NCI-H748 treated with DMSO at 0.1 percent for 48 hours (cell line): ENCODE measurements at regions not wholly inside any gene's neighbourhood (a gene's known extent, or its start where the extent isn't known, plus 50 kb on each side); places are given as distances from the start of the nearest gene placed in this dataset.
A peak's percentile ranks its signal among the peaks of the same experiment; 100 is the strongest.

Experiments used
- DNase-seq: peaks from one replicate; lab custom pipeline; 2025; lab: John Stamatoyannopoulos, UW

DNA sequence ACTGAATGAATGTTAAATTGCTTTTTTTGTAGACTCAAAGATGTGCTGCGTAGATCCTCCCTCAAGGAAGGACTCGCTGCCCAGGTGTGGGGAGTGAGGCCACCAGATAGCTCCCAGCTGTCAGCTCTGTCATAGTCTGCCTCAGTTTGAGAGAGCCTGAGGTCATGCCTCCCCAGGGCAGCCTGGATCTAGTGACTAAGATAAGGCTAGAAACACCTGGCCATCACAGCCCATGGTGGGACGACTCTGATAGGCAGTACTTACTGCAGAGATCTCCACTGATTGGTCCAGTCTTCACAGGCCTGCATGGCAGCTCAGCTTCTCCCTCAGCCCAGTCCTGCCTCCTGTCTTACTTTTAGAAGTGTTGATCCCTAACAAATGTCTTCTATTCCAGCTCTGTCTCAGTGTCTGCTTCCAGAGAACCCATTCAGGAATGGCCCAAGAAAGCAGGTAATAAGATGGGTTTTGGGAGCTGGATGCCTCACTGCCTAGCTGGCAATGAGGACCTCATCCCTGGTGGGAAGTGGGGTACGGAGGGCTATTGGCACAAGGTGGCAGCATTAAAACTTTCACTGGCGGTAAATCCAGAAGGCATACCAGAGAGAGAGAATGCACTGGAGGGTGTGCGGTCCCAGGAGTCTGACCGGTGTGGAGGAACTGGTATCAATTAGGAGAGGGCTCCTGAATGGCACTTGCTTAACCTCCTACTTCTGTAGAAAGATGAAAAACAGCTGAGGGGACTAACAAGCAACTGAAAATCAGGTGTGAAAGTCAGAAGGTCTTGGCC, 55.3 kb upstream of the GPR37L1 start:
- no peak for DNase-seq

DNA sequence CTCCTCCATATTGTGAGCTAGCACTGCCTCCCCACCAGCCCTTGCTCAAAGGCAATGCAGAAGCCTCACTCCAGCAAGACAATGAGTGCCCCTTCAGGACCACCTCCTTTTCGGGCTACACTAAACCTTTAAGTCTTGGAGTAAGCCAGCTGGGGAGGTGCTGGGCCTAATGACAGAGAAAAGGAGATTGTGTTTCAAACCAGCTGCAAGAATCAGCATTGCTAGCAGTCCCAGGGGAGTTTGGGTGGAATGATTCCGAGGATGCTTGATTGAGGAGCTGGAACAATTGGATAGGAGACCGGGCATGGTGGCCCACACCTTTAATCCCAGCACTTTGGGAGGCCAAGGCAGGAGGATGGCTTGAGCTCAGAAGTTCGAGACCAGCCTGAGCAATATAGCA, 54.1 kb upstream of the GPR37L1 start:
- no peak for DNase-seq

DNA sequence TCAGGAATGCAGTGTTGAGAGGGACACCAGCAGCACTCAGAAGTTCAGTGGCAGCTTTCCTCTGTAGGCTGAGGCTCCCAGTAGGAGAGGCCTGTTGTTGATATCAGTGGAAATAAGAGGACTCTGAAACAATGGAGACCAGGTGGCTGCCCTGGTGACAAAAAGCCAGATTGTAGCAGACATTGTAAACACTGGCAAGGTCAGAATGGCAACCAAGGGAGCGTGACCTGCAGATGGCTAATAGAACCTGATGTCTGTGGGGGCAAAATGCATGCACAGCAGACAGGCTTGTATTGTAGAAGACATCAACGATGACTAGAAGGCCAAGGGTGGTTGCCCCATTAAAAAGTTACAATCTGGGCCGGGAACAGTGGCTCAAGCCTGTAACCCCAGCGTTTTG, 53.1 kb upstream of the GPR37L1 start:
- peak; percentile 19 for DNase-seq

DNA sequence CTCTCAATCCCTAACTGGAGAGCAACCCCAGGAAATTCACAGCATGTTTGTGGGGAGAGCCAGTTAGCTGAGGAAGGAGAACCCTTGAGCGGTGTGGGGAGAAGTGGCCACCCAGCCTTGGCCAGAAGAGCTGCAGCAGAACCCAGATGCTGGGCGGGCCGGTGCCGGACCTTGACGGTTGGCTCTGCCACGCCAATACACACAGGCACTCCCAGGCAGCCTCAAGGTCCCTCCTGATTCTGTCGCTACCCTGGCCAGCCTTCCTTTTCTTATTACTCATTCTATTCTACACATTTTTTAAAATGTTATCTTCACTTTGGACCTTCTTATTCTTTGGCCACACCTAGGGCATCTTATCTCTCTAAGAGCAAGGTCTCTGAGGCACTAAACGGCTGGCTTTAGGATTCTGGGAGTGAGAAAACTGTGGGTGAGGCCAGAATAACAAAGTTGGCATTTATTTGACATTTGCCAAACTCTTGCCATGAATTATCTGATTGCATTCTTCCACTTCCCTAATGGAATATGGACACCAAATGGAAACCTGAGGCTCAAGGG, 50.4 kb upstream of the GPR37L1 start:
- no peak for DNase-seq
